Gastrocnemius medialis (tissue), 4 donors: ENCODE measurements at regions not wholly inside any gene's neighbourhood (a gene's known extent, or its start where the extent isn't known, plus 50 kb on each side); places are given as distances from the start of the nearest gene placed in this dataset.

Experiments
- ATAC-seq, 2 donors: fragments of 150-250 bp; one replicate each; pipeline ENCODE4 v1.9.1; 2016
- DNase-seq, 2 donors: peaks; one replicate each; pipeline ENCODE4 v3.0.0-alpha.2; 2019
- H3K27ac ChIP-seq, 4 donors: fragments of 200-600 bp; sonication (generic); 1 replicate in 1 of 4; 2 replicates in 3 of 4; pipeline ENCODE4 v1.5.1; 2016 to 2018; ENCODE audit warnings: mild to moderate bottlenecking in 2 of 4, moderate library complexity in 1 of 4
- H3K27me3 ChIP-seq, 3 donors: fragments of 200-600 bp; sonication (generic) in 2 of 3; 1 replicate in 1 of 3; 2 replicates in 2 of 3; pipeline versions ENCODE4 v1.5.1 to v1.6.0; 2016 to 2019; ENCODE audit warnings: mild to moderate bottlenecking in 1 of 3, moderate library complexity in 1 of 3
- H3K36me3 ChIP-seq, 2 donors: fragments of 200-600 bp; sonication (generic) in 1 of 2; one replicate each; pipeline ENCODE4 v1.5.1; 2017 to 2018
- H3K4me1 ChIP-seq, 2 donors: fragments of 200-600 bp; sonication (generic) in 1 of 2; one replicate each; pipeline ENCODE4 v1.5.1; 2016 to 2017; ENCODE audit warnings: mild to moderate bottlenecking in 2 of 2
- H3K4me3 ChIP-seq, 4 donors: fragments of 200-600 bp; sonication (generic) in 3 of 4; 1 replicate in 1 of 4; 2 replicates in 3 of 4; pipeline ENCODE4 v1.5.1; 2016 to 2019; ENCODE audit warnings: mild to moderate bottlenecking in 2 of 4
- H3K9me3 ChIP-seq, 3 donors: fragments of 200-600 bp; sonication (generic) in 2 of 3; 1 replicate in 1 of 3; 2 replicates in 2 of 3; pipeline ENCODE4 v1.5.1; 2016 to 2019
- CTCF ChIP-seq, 5 experiments: fragments of 450-650 bp in 3 of 5; fragments of 200-600 bp in 2 of 5; sonication (generic) in 2 of 5; IDR thresholded peaks in 4 of 5; conservative IDR thresholded peaks in 1 of 5; 1 replicate in 4 of 5; 2 replicates in 1 of 5; pipeline ENCODE4 v1.5.1; 2016 to 2019; ENCODE audit warnings: antibody characterized with exemption in 5 of 5, mild to moderate bottlenecking in 3 of 5, moderate library complexity in 3 of 5
- POLR2A ChIP-seq, 2 donors: fragments of 450-650 bp; IDR thresholded peaks; one replicate each; pipeline ENCODE4 v1.6.1; 2017; ENCODE audit warnings: antibody characterized with exemption in 2 of 2, mild to moderate bottlenecking in 2 of 2, moderate library complexity in 2 of 2
- in situ Hi-C, 4 donors: fragments of 200-750 bp; cut with MboI; loops; one replicate each; pipeline versions ENCODE4 v1.15.0 to v1.8.0; 2017; ENCODE audit warnings: low sequenced_read_pairs in 4 of 4
- intact Hi-C: fragments of 100-400 bp; cut with DNase I; formaldehyde crosslinking; loops from one replicate; pipeline ENCODE4 v1.15.1; 2023; ENCODE audit warnings: low total_unique reads

GRCh38 chr18:78693429-78693828, 286.2 kb upstream of the SALL3 start:
- H3K36me3 ChIP-seq = no peaks in the 10 kb centered on the region
- in situ Hi-C loops = no loop called here
- intact Hi-C loops = no loop called here
- no peak overlapping the region for H3K27ac ChIP-seq
- H3K9me3 ChIP-seq = no peaks in the 10 kb centered on the region
- H3K4me3 ChIP-seq = no peak overlapping the region
- ATAC-seq = no peak
- TF ChIP-seq POLR2A (IDR thresholded peaks at IDR 0.05) = no peak
- TF ChIP-seq CTCF (IDR thresholded peaks at IDR 0.05 in 4 of 5, conservative IDR thresholded peaks at IDR 0.05 in 1 of 5) = no peak
- DNase-seq = no peak
- H3K4me1 ChIP-seq = no peaks in the 10 kb centered on the region
- H3K27me3 ChIP-seq = no peaks in the 10 kb centered on the region

GRCh38 chr18:78696698-78697435, 282.8 kb upstream of the SALL3 start:
- intact Hi-C loops (no loop called here), in situ Hi-C loops (no loop called here)
- H3K27ac ChIP-seq = no peak overlapping the region
- H3K36me3 ChIP-seq = no peaks in the 10 kb centered on the region
- no peaks in the 10 kb centered on the region for H3K27me3 ChIP-seq
- H3K4me3 ChIP-seq = no peak overlapping the region
- no peaks in the 10 kb centered on the region for H3K9me3 ChIP-seq
- H3K4me1 ChIP-seq = no peaks in the 10 kb centered on the region
- TF ChIP-seq CTCF (IDR thresholded peaks at IDR 0.05 in 4 of 5, conservative IDR thresholded peaks at IDR 0.05 in 1 of 5) (no peak), POLR2A (IDR thresholded peaks at IDR 0.05) (no peak)
- ATAC-seq = no peak
- no peak for DNase-seq

- DNase-seq (no peak), ATAC-seq (no peak)
- in situ Hi-C loops (no loop called here), intact Hi-C loops (no loop called here)
- H3K27ac ChIP-seq = no peak overlapping the region
- no peaks in the 10 kb centered on the region for H3K9me3 ChIP-seq
- TF ChIP-seq CTCF (IDR thresholded peaks at IDR 0.05 in 4 of 5, conservative IDR thresholded peaks at IDR 0.05 in 1 of 5) = no peak
- TF ChIP-seq POLR2A (IDR thresholded peaks at IDR 0.05) = no peak
- H3K4me3 ChIP-seq = no peak overlapping the region
- no peaks in the 10 kb centered on the region for H3K27me3 ChIP-seq
- H3K36me3 ChIP-seq = no peaks in the 10 kb centered on the region
- no peaks in the 10 kb centered on the region for H3K4me1 ChIP-seq
Observed at GRCh38 chr18:78697446-78697845, 282.2 kb upstream of the SALL3 start.

GRCh38 chr18:78698914-78699313, 280.7 kb upstream of the SALL3 start:
- DNase-seq (no peak), ATAC-seq (no peak)
- Histone ChIP-seq H3K36me3 (no peaks in the 10 kb centered on the region), H3K27me3 (no peaks in the 10 kb centered on the region), H3K27ac (no peak overlapping the region), H3K4me3 (no peak overlapping the region), H3K4me1 (no peaks in the 10 kb centered on the region), H3K9me3 (no peaks in the 10 kb centered on the region)
- in situ Hi-C loops = no loop called here
- intact Hi-C loops = no loop called here
- TF ChIP-seq CTCF (IDR thresholded peaks at IDR 0.05 in 4 of 5, conservative IDR thresholded peaks at IDR 0.05 in 1 of 5) (no peak), POLR2A (IDR thresholded peaks at IDR 0.05) (no peak)

GRCh38 chr18:78699499-78699898, 280.1 kb upstream of the SALL3 start:
- Histone ChIP-seq H3K4me1 (no peaks in the 10 kb centered on the region), H3K4me3 (no peak overlapping the region), H3K9me3 (no peaks in the 10 kb centered on the region), H3K27ac (no peak overlapping the region), H3K27me3 (no peaks in the 10 kb centered on the region), H3K36me3 (no peaks in the 10 kb centered on the region)
- intact Hi-C loops (no loop called here), in situ Hi-C loops (no loop called here)
- ATAC-seq = no peak
- no peak for TF ChIP-seq CTCF (IDR thresholded peaks at IDR 0.05 in 4 of 5, conservative IDR thresholded peaks at IDR 0.05 in 1 of 5)
- no peak for TF ChIP-seq POLR2A (IDR thresholded peaks at IDR 0.05)
- DNase-seq = no peak
